ENCODE measurements at regions not wholly inside any gene's neighbourhood (a gene's known extent, or its start where the extent isn't known, plus 50 kb on each side); places are given as distances from the start of the nearest gene placed in this dataset.

GRCh38 chr16:7182510-7183109, 150.0 kb upstream of the RBFOX1 start:
- no peak for DNase-seq

- DNase-seq: no peak
These were observed 154.8 kb upstream of the RBFOX1 start for GRCh38 chr16:7177875-7178274.

- no peak for DNase-seq
These were observed 161.5 kb upstream of the RBFOX1 start for GRCh38 chr16:7171151-7171550.

- no peak for DNase-seq
These were observed 165.0 kb upstream of the RBFOX1 start for GRCh38 chr16:7167626-7168025.

GRCh38 chr16:7161891-7162290, 170.8 kb upstream of the RBFOX1 start:
- no peak for DNase-seq

- no peak for DNase-seq
These were observed 172.6 kb upstream of the RBFOX1 start for GRCh38 chr16:7160093-7160492.

GRCh38 chr16:7158481-7158880, 174.2 kb upstream of the RBFOX1 start:
- no peak for DNase-seq

- DNase-seq: no peak
These were observed 182.4 kb upstream of the RBFOX1 start for GRCh38 chr16:7150230-7150629.

- DNase-seq: no peak
These were observed 184.0 kb upstream of the RBFOX1 start for GRCh38 chr16:7148606-7149005.

- DNase-seq: no peak
These were observed 191.7 kb upstream of the RBFOX1 start for GRCh38 chr16:7140899-7141298.

GRCh38 chr16:7137560-7138330, 194.9 kb upstream of the RBFOX1 start:
- DNase-seq: no peak

- DNase-seq: no peak
These were observed 200.2 kb upstream of the RBFOX1 start for GRCh38 chr16:7132465-7132864.

- DNase-seq: no peak
These were observed 207.9 kb upstream of the RBFOX1 start for GRCh38 chr16:7124701-7125100.

- no peak for DNase-seq
These were observed 208.4 kb upstream of the RBFOX1 start for GRCh38 chr16:7124242-7124641.

GRCh38 chr16:7116734-7117133, 215.9 kb upstream of the RBFOX1 start:
- DNase-seq: no peak

GRCh38 chr16:7115898-7116297, 216.7 kb upstream of the RBFOX1 start:
- DNase-seq: no peak

- no peak for DNase-seq
These were observed 218.7 kb upstream of the RBFOX1 start for GRCh38 chr16:7113949-7114348.

GRCh38 chr16:7113395-7113794, 219.2 kb upstream of the RBFOX1 start:
- no peak for DNase-seq

GRCh38 chr16:7111265-7111664, 221.4 kb upstream of the RBFOX1 start:
- no peak for DNase-seq

GRCh38 chr16:7107436-7107835, 225.2 kb upstream of the RBFOX1 start:
- DNase-seq: no peak

- DNase-seq: no peak
These were observed 229.6 kb upstream of the RBFOX1 start for GRCh38 chr16:7103056-7103455.

GRCh38 chr16:7101054-7101453, 231.6 kb upstream of the RBFOX1 start:
- no peak for DNase-seq

- DNase-seq: no peak
These were observed 235.1 kb upstream of the RBFOX1 start for GRCh38 chr16:7097518-7097917.

- no peak for DNase-seq
These were observed 239.1 kb upstream of the RBFOX1 start for GRCh38 chr16:7093511-7093910.

GRCh38 chr16:7090628-7091115, 242.0 kb upstream of the RBFOX1 start:
- no peak for DNase-seq

All from activated naive CD4-positive, alpha-beta T cell treated with anti-CD3 and anti-CD28 coated beads, Interleukin-2, amount 50 U/mL, for 16 hours (primary cell).